ENCODE measurements at regions not wholly inside any gene's neighbourhood (a gene's known extent, or its start where the extent isn't known, plus 50 kb on each side); places are given as distances from the start of the nearest gene placed in this dataset.
"Not testable (repeated sequence)": the region's sequence is repeated elsewhere in the genome, so short reads cannot be mapped to it uniquely, and the experiment has no call there.

GRCh38 chr4:81617545-81617944, 145.8 kb upstream of the RASGEF1B start:
- no peak for DNase-seq

DNA sequence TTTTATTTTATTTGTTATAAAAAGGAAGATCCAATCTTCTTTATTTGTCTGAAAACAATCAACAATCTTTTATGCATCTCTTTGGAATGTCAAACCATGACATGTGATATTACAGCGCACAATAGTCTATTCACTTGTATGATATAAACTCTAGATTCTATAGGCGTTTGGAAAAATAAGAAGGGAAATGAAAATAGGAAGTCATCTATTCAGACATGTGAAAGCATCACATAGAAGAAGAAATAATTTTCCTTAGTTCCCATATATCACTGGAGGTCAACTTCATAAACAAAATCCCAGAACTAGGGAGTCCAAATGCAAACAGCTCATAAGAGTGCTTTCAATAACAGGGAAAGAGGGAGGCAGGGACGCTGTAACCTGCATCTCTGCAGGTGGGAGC, 139.5 kb upstream of the RASGEF1B start:
- DNase-seq = no peak

GRCh38 chr4:81609844-81610243, 138.1 kb upstream of the RASGEF1B start:
- no peak for DNase-seq

GRCh38 chr4:81607950-81608349, 136.2 kb upstream of the RASGEF1B start:
- DNase-seq = no peak

DNA sequence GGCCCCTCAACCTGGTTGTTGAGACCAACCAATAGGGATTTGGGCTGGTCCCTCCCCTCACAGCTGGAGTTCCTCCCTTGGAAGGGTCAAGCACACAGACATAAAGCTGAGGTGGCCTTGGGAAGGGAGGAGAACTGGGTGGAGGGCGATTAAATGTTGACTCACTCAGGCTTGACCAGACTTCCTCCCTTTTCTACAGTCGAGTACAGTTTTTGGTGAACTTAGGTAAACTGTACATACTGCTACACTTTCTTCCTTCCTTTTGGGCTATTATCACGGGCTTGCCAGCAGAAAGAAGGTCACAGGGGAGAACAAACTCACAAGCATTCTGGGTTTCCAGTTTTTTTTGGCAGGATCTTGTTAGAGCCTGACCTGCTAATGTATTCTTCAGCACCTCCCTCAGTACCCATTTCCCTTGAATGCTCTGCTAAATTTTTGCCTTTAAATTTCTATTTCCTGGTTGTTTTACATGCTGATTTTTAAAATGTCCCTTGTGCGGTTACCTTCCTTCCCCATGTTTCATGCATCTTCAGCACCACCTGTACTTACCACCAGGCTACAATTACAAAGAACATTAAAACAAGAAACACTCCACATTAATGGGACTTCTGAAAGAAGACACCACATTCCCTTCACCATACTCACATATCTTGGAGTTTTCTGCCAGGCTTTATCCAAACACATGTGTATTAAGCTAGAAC, 135.2 kb upstream of the RASGEF1B start:
- DNase-seq = no peak

- DNase-seq = no peak
Measured at GRCh38 chr4:81606166-81606565, 134.5 kb upstream of the RASGEF1B start.

- no peak for DNase-seq
Measured at GRCh38 chr4:81605271-81605670, 133.6 kb upstream of the RASGEF1B start.

DNA sequence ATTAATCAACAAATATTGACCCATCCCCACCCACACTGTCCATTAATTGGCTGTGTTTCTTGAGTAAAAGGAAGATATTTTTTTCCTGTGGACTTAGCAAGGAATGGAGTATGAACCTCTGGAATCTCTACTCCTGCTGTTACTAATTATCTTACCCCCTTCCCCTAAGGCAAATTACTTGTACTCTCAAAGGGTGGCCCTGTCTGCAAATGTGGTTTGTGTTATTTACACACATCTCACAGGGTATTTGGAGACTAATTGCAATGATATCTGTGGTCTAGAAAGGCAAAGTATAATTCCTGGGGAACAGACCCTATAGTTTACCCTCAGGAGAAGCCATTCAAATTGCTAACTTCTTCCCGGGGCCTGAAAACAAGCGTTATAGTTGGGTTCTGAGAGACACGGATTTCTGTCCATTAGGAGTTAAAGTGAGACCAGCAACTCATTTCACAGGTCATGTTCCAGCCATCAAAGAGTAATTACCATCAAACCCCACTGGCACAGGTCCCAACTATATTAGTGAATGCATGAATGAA, 133.0 kb upstream of the RASGEF1B start:
- DNase-seq = no peak

GRCh38 chr4:81602854-81603253, 131.1 kb upstream of the RASGEF1B start:
- DNase-seq = no peak

DNA sequence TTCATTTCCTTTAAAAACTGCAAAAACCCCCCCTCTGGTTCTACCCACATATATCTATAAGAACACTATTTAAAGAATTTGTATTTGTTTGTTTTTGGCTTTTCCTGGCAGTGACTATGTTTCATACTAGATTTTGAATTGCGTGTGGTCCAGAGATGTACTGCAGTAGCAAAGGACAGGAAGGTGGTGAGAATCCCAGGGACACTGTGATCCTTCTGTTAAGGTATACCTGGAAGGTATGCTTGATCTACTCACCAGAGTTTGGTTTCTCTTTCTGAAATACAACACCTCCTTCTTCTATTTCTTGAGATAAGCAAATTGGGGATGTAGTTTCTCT, 129.6 kb upstream of the RASGEF1B start:
- DNase-seq = no peak

DNA sequence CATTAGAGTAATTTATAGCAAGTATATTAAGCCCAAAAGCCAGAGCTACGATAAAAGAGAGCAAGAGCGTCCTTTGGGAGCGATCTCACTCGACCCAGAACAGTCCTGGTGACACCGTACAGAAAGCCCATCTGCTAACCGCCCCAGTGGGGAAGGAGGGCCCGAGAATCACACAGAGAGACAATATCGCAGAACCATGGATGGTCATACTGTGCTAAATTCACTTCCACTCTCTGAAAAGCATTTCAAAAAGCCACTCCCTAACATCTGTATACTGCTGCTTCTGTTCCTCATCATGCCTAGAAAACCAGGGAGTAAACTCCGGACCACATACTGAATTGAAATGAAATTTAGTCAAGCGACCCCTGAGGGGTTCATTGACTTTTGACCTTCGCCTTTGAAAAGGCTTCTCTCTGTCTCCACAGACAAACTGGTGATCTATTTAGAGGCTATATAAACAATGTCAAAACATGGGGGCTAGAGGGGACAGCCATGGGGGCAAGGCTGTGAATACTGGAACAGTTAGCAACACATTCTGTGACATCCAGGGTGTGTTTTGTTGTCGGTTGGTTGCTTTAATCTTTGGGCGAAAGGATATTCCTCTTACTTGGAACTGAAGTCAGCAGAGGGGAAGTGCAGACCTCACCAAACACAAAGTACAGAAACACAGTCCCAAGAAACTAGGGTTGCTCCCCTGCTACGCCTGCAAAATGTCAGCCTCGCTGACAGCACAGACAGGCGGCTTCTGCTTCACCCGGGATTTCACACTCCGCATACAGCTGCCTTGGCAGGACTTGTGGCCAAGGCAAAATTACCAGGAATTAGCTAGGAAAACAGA, 129.0 kb upstream of the RASGEF1B start:
- DNase-seq = no peak

GRCh38 chr4:81599742-81600380, 128.2 kb upstream of the RASGEF1B start:
- no peak for DNase-seq

- DNase-seq = no peak
Measured at GRCh38 chr4:81595798-81596610, 124.3 kb upstream of the RASGEF1B start.

DNA sequence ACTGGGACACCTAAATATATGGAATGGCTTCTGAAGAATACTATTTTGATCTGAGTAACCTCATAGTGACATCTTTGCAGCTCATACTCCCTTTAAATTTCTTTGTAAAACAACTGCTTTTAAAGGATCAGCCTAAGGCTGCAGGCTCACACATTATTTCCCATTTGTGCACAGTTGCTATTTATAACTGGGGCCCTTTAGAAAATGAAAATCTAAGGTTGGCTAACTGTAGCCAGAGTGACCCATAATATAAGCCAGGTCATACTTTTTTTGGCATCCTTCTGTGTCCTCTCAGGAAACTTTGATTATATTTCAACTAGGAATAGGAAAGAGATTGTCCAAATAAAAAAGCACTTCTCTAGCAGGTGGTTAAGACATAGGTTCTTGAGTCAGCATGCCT, 123.6 kb upstream of the RASGEF1B start:
- DNase-seq = no peak

DNA sequence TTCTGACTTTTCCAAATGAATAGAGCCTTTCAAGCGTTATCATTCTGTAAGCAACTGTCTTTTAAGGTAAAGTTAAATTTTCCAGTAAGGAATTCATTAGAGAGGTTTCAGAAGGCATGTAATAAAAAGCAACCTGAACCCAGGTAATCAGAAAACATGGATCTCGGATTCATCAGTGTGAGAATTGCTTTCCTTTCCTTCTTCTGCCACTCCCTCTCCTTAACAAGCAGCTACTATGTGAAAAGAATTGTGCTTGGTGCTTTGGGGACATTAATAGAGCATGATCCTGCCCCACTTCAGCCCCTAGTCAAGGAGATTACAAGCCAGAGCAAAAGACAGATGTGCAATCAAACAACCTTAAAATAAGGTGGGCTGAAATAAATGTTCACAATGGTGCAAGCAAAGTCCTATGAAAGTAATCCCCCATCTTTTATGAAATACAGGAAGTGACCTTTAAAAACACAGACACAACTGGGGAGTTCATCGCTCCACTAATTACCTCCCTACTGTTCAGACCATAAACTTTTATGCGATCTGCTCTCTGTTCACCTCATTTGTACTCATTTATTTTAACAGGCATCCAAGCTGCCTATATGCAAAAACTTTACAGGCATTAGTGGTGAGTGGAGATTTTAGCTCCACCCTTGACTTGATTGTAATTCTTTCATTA, 122.9 kb upstream of the RASGEF1B start:
- DNase-seq = no peak

DNA sequence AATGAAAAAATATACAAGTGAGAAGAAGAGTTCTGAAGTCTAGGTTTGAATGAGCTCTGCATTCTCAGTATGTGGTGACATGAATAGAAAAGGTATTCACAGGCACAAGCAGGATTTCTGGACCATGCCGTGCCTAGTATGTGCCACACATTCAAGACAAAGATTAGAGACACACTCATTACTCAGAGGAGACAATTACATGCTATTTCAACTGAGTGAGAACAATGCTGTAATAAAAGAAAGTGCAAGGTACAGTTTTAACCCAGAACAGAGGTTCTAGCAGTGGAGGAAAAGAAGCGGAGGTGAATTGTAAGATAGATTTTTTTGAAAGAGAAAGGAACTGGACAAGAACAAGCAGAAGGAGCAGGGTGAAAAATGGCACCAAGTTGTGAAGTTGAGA, 121.0 kb upstream of the RASGEF1B start:
- DNase-seq = no peak

GRCh38 chr4:81590596-81590995, 118.9 kb upstream of the RASGEF1B start:
- DNase-seq = no peak

DNA sequence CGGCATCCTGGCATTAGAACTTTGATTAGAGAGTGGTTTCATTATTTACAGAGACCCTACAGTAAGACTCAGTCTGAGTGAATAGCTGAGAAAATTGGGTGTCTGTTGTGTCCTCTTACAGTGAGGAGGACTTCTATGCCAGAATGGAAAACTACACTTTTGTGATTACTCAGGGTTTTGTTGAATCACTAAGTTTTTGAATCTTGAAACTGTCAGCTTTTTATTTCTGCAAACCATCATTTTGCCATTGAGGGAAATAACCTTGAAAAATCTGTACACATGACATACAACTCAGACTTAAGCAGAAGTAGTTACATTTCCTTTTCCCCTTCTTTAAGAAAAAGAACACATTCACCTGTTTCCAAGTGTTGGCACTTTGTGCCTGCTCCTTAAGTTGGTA, 117.6 kb upstream of the RASGEF1B start:
- DNase-seq = no peak

DNA sequence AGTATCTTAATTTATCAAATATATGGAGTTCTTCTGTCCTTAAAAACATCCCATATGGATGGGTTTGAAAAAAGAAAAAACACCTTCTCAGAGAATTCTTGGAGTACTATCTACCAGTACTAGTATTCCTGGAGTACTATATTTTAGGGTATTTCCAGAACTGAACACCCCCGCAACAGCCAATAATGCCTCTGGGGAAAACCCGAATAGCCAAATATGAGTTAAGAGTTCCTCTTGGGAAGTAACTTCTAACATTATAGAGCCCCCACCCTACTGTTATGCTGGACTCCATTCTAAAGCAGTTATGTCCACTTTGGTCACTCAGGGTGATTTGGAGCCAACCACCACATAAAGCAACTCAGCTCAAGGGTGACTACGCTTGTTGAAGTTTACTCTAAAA, 115.0 kb upstream of the RASGEF1B start:
- DNase-seq = no peak

GRCh38 chr4:81580994-81581374, 109.3 kb upstream of the RASGEF1B start:
- DNase-seq = not testable (repeated sequence)

- DNase-seq = no peak
Measured at GRCh38 chr4:81580346-81580993, 108.8 kb upstream of the RASGEF1B start.

DNA sequence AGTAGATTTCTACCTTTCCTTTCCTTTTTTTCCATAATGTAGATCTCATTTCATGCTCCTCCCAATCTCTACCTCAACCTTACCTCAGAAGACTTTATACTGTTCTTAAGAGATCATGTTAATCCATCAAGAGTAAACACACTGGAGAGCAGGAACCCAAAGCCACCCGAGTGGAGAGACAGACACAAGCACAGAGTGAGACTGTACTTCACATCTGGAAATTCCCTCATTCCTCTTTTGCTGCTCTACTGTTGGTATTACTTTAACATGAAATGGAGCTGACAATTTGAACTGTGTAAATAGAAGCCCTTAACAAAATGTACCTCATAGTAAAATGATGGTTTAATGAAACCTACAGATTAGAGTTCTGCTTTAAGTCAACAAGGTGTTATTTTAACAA, 105.7 kb upstream of the RASGEF1B start:
- DNase-seq = no peak
